CD14-positive monocyte (primary cell): ENCODE measurements at regions not wholly inside any gene's neighbourhood (a gene's known extent, or its start where the extent isn't known, plus 50 kb on each side); places are given as distances from the start of the nearest gene placed in this dataset.

Source experiments
- DNase-seq, 3 donors: peaks; one replicate each; pipeline ENCODE4 v3.0.0-alpha.2; 2011 to 2022
- H2AFZ ChIP-seq: 2 replicates; pipeline ENCODE4 v1.6.0; 2012; ENCODE audit warnings: mild to moderate bottlenecking, low read depth, low read length, inconsistent platforms; ENCODE audit not compliant: insufficient read depth, poor library complexity, severe bottlenecking
- H3K27ac ChIP-seq, 2 donors: 1 replicate in 1 of 2; 2 replicates in 1 of 2; pipeline ENCODE4 v1.5.1; 2012 to 2013; ENCODE audit warnings: low read length in 2 of 2, control low read depth in 1 of 2, inconsistent platforms in 1 of 2, low read depth in 1 of 2, mild to moderate bottlenecking in 1 of 2
- H3K27me3 ChIP-seq, 2 donors: one replicate each; pipeline versions ENCODE4 v1.6.0 to v1.6.1; 2011 to 2013; ENCODE audit warnings: low read length in 2 of 2; ENCODE audit not compliant: control insufficient read depth in 2 of 2, insufficient read depth in 2 of 2
- H3K36me3 ChIP-seq, 2 donors: replicated peaks in 1 of 2; 1 replicate in 1 of 2; 2 replicates in 1 of 2; pipeline versions ENCODE4 v1.5.1 to v1.6.1; 2012 to 2013; ENCODE audit warnings: low read length in 2 of 2, control low read depth in 1 of 2, inconsistent platforms in 1 of 2, mild to moderate bottlenecking in 1 of 2; ENCODE audit not compliant: insufficient read depth in 2 of 2, control insufficient read depth in 1 of 2
- H3K4me1 ChIP-seq, 2 donors: 1 replicate in 1 of 2; 2 replicates in 1 of 2; pipeline versions ENCODE4 v1.5.1 to v1.6.1; 2012 to 2013; ENCODE audit warnings: low read length in 2 of 2, control low read depth in 1 of 2, inconsistent platforms in 1 of 2, mild to moderate bottlenecking in 1 of 2, moderate library complexity in 1 of 2; ENCODE audit not compliant: insufficient read depth in 2 of 2, control insufficient read depth in 1 of 2
- H3K4me2 ChIP-seq: replicated peaks from 2 replicates; pipeline ENCODE3; 2012; ENCODE audit warnings: low read length, moderate library complexity, mild to moderate bottlenecking; ENCODE audit not compliant: poor library complexity, severe bottlenecking; ENCODE audit errors: extremely low read depth
- H3K4me3 ChIP-seq, 3 experiments: fragments of 200-600 bp in 1 of 3; sonication (generic) in 1 of 3; replicated peaks in 1 of 3; 1 replicate in 2 of 3; 2 replicates in 1 of 3; pipeline ENCODE4 v1.5.1; 2011 to 2013; ENCODE audit warnings: low read length in 3 of 3, mild to moderate bottlenecking in 3 of 3, control low read depth in 2 of 3, low read depth in 2 of 3, inconsistent platforms in 1 of 3, moderate library complexity in 1 of 3
- H3K79me2 ChIP-seq: 2 replicates; pipeline ENCODE4 v1.6.0; 2012; ENCODE audit warnings: mild to moderate bottlenecking, control low read depth, inconsistent platforms, low read length, moderate library complexity; ENCODE audit not compliant: insufficient read depth
- H3K9ac ChIP-seq: 2 replicates; pipeline ENCODE4 v1.6.0; 2017; ENCODE audit warnings: low read length, mild to moderate bottlenecking; ENCODE audit not compliant: insufficient read depth, poor library complexity, severe bottlenecking
- H3K9me3 ChIP-seq, 2 donors: replicated peaks in 1 of 2; 1 replicate in 1 of 2; 2 replicates in 1 of 2; pipeline versions ENCODE4 v1.5.1 to v1.6.1; 2012 to 2013; ENCODE audit warnings: low read length in 2 of 2, control low read depth in 1 of 2; ENCODE audit not compliant: control insufficient read depth in 1 of 2, insufficient read depth in 1 of 2
- H4K20me1 ChIP-seq: 2 replicates; pipeline ENCODE4 v1.6.0; 2012; ENCODE audit warnings: mild to moderate bottlenecking, low read length, control low read depth, moderate library complexity; ENCODE audit not compliant: insufficient read depth
- H3K27ac Mint-ChIP-seq, 7 donors: one replicate each; pipeline ENCODE4 v1.8.0; 2020; ENCODE audit warnings: mild to moderate bottlenecking in 7 of 7, mixed read lengths in 7 of 7, moderate library complexity in 6 of 7, inconsistent platforms in 2 of 7
- H3K27me3 Mint-ChIP-seq, 3 donors: one replicate each; pipeline ENCODE4 v1.8.0; 2021 to 2022; ENCODE audit warnings: low read depth in 3 of 3, mild to moderate bottlenecking in 3 of 3, mixed read lengths in 3 of 3, moderate library complexity in 3 of 3, inconsistent platforms in 1 of 3
- H3K36me3 Mint-ChIP-seq, 2 donors: one replicate each; pipeline ENCODE4 v1.8.0; 2020; ENCODE audit warnings: mixed read lengths in 2 of 2, inconsistent platforms in 1 of 2, mild to moderate bottlenecking in 1 of 2
- H3K4me1 Mint-ChIP-seq: one replicate; pipeline ENCODE4 v1.8.0; 2020; ENCODE audit warnings: mild to moderate bottlenecking, mixed read lengths
- H3K4me3 Mint-ChIP-seq, 2 donors: one replicate each; pipeline ENCODE4 v1.8.0; 2020; ENCODE audit warnings: mild to moderate bottlenecking in 2 of 2, mixed read lengths in 2 of 2, moderate library complexity in 1 of 2
- H3K9me3 Mint-ChIP-seq, 7 donors: one replicate each; pipeline ENCODE4 v1.8.0; 2020 to 2022; ENCODE audit warnings: mixed read lengths in 7 of 7, mild to moderate bottlenecking in 6 of 7, moderate library complexity in 6 of 7, inconsistent platforms in 2 of 7
- intact Hi-C, 2 donors: fragments of 100-400 bp; cut with micrococcal nuclease; formaldehyde crosslinking; loops; one replicate each; pipeline versions ENCODE4 v1.15.0 to v1.15.1; 2023
- TF ChIP-seq, protein P1 (sequence below): fragments of 200-600 bp; IDR thresholded peaks from one replicate; pipeline ENCODE4 v1.8.0; 2022; ENCODE audit warnings: antibody characterized with exemption, mild to moderate bottlenecking

DNA sequence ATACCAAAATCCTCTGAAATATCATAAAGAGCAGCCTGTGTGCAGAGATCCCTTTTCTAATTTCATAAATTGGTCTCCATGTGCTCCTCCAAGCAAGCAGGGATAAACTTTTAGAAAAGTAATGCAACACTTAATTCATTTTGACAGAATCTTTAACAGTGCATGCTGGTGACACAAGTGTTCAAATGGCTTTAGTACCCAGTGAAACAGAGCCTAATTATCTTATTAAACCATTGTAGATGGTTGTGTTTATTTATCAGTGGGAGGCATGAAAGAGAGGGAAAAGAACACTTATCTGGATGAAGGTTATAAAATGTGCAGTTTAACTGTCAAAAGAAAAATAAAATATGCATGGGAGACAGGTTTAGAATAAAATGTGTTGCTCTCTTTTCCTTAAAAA, 945.0 kb upstream of the PCDH20 start:
- H3K27me3 ChIP-seq = no peaks in the 10 kb centered on the region
- no peaks in the 10 kb centered on the region for H3K27me3 Mint-ChIP-seq
- no peak overlapping the region for H3K4me3 ChIP-seq
- no peaks in the 10 kb centered on the region for H3K36me3 ChIP-seq
- H3K27ac Mint-ChIP-seq = no peak overlapping the region
- H2AFZ ChIP-seq = no peak overlapping the region
- DNase-seq = no peak
- intact Hi-C loops = no loop called here
- H3K4me1 Mint-ChIP-seq = no peaks in the 10 kb centered on the region
- no peak overlapping the region for H3K27ac ChIP-seq
- H3K36me3 Mint-ChIP-seq = no peaks in the 10 kb centered on the region
- H3K9me3 Mint-ChIP-seq = no peaks in the 10 kb centered on the region
- H3K4me1 ChIP-seq = no peaks in the 10 kb centered on the region
- H3K9ac ChIP-seq = no peak overlapping the region
- H3K9me3 ChIP-seq = no peaks in the 10 kb centered on the region
- no peak overlapping the region for H3K4me2 ChIP-seq
- H4K20me1 ChIP-seq = no peaks in the 10 kb centered on the region
- TF ChIP-seq, protein P1, sequence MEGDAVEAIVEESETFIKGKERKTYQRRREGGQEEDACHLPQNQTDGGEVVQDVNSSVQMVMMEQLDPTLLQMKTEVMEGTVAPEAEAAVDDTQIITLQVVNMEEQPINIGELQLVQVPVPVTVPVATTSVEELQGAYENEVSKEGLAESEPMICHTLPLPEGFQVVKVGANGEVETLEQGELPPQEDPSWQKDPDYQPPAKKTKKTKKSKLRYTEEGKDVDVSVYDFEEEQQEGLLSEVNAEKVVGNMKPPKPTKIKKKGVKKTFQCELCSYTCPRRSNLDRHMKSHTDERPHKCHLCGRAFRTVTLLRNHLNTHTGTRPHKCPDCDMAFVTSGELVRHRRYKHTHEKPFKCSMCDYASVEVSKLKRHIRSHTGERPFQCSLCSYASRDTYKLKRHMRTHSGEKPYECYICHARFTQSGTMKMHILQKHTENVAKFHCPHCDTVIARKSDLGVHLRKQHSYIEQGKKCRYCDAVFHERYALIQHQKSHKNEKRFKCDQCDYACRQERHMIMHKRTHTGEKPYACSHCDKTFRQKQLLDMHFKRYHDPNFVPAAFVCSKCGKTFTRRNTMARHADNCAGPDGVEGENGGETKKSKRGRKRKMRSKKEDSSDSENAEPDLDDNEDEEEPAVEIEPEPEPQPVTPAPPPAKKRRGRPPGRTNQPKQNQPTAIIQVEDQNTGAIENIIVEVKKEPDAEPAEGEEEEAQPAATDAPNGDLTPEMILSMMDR = no peak
- H3K4me3 Mint-ChIP-seq = no peak overlapping the region
- H3K79me2 ChIP-seq = no peaks in the 10 kb centered on the region

DNA sequence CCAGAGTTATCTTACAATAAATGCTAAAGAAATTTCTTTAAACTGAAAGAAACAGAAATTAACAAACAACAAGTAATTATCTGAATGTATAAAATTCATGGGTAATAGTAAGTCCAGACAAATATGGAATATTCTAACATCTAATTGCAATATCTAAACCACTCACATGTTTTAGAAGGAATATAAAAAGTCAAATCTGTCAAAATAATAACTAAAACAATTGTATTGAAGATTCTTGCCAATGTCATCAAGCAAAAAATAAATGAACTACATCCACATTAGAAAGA, 942.9 kb upstream of the PCDH20 start:
- Histone ChIP-seq H3K4me3 (no peak overlapping the region), H3K36me3 (no peaks in the 10 kb centered on the region), H3K27me3 (no peaks in the 10 kb centered on the region), H3K9me3 (no peaks in the 10 kb centered on the region), H3K4me2 (no peak overlapping the region), H4K20me1 (no peaks in the 10 kb centered on the region), H3K79me2 (no peaks in the 10 kb centered on the region), H3K27ac (no peak overlapping the region), H2AFZ (no peak overlapping the region), H3K9ac (no peak overlapping the region), H3K4me1 (no peaks in the 10 kb centered on the region)
- no peak for DNase-seq
- intact Hi-C loops = no loop called here
- Mint-ChIP-seq H3K9me3 (no peaks in the 10 kb centered on the region), H3K27ac (no peak overlapping the region), H3K4me3 (no peak overlapping the region), H3K4me1 (no peaks in the 10 kb centered on the region), H3K36me3 (no peaks in the 10 kb centered on the region), H3K27me3 (no peaks in the 10 kb centered on the region)
- TF ChIP-seq, protein P1 = no peak
